HepG2 (cell line): ENCODE measurements at regions not wholly inside any gene's neighbourhood (a gene's known extent, or its start where the extent isn't known, plus 50 kb on each side); places are given as distances from the start of the nearest gene placed in this dataset.
"Not testable (repeated sequence)": the region's sequence is repeated elsewhere in the genome, so short reads cannot be mapped to it uniquely, and the experiment has no call there.

Experiments
- ATAC-seq: fragments of 200-7000 bp; cut with Tn5 transposase; 3 replicates; pipeline ENCODE4 v1.9.1; 2020; ENCODE audit warnings: mild to moderate bottlenecking, moderate library complexity
- BruUV-seq: library from RNA; stranded (reverse); fragments of 400-500 nt; replicated peaks from 2 replicates; lab custom pipeline; 2021; lab: Mats Ljungman, UMichigan
- CTCF ChIA-PET: fragments of 300-600 bp; formaldehyde crosslinking; extraction: SDS; loops from one replicate; lab custom pipeline; 2021; ENCODE audit warnings: low total read pairs, inconsistent platforms, low intra/inter-chr PET ratio; lab: Yijun Ruan, JAX
- POLR2A ChIA-PET: fragments of 350-600 bp; sonication (Branson Sonifier 250); formaldehyde crosslinking; loops from one replicate; lab custom pipeline; 2020; ENCODE audit warnings: antibody characterized with exemption, inconsistent platforms; lab: Yijun Ruan, JAX
- DNase-seq: peaks from one replicate; pipeline ENCODE4 v3.0.0-alpha.2; 2015; ENCODE audit warnings: low spot score
- FAIRE-seq: peaks from 3 replicates; lab custom pipeline; 2011; peaks lifted over from hg19 to GRCh38; lab: Jason Lieb, UNC
- H2AFZ ChIP-seq: one replicate; pipeline ENCODE4 v1.6.1; 2011; ENCODE audit warnings: low read length, inconsistent platforms
- H3K27ac ChIP-seq: fragments of 300-600 bp; 3 replicates; pipeline ENCODE4 v1.8.0; 2011; ENCODE audit warnings: mixed run types, mild to moderate bottlenecking, mixed read lengths, low read length, inconsistent platforms; ENCODE audit not compliant: insufficient read depth; ENCODE audit errors: extremely low read length
- H3K27me3 ChIP-seq, 2 experiments: fragments of 200-600 bp in 1 of 2; 2 replicates in 1 of 2; 3 replicates in 1 of 2; pipeline versions ENCODE4 v1.6.0 to v1.8.0; 2011; ENCODE audit warnings: low read length in 2 of 2, mild to moderate bottlenecking in 2 of 2, moderate library complexity in 2 of 2, inconsistent platforms in 1 of 2; ENCODE audit not compliant: insufficient read depth in 2 of 2, control insufficient read depth in 1 of 2
- H3K36me3 ChIP-seq, 2 experiments: fragments of 200-600 bp in 1 of 2; replicated peaks in 1 of 2; 2 replicates in 1 of 2; 3 replicates in 1 of 2; pipeline versions ENCODE4 v1.5.1 to v1.8.0; 2011; ENCODE audit warnings: low read length in 2 of 2, inconsistent platforms in 1 of 2; ENCODE audit not compliant: insufficient read depth in 2 of 2, control insufficient read depth in 1 of 2
- H3K4me1 ChIP-seq: 2 replicates; pipeline ENCODE4 v1.5.1; 2012; ENCODE audit warnings: low read length, inconsistent platforms; ENCODE audit not compliant: insufficient read depth
- H3K4me2 ChIP-seq: 2 replicates; pipeline ENCODE4 v1.6.0; 2011; ENCODE audit warnings: low read depth, low read length, inconsistent platforms
- H3K4me3 ChIP-seq, 3 experiments: fragments of 200-600 bp in 1 of 3; sonication (generic), shearing (Covaris generic) in 1 of 3; replicated peaks in 1 of 3; 2 replicates each; pipeline ENCODE4 v1.5.1; 2011 to 2016; ENCODE audit warnings: low read length in 3 of 3, inconsistent platforms in 2 of 3, low read depth in 2 of 3, mild to moderate bottlenecking in 2 of 3, control low read depth in 1 of 3, mixed read lengths in 1 of 3; ENCODE audit not compliant: insufficient read depth in 1 of 3
- H3K79me2 ChIP-seq: one replicate; pipeline ENCODE4 v1.6.1; 2011; ENCODE audit warnings: low read length, inconsistent platforms; ENCODE audit not compliant: insufficient read depth
- H3K9ac ChIP-seq: 2 replicates; pipeline ENCODE4 v1.6.0; 2011; ENCODE audit warnings: mild to moderate bottlenecking, low read depth, low read length, inconsistent platforms; ENCODE audit not compliant: insufficient read depth
- H3K9me3 ChIP-seq: 2 replicates; pipeline ENCODE4 v1.5.1; 2012; ENCODE audit warnings: mild to moderate bottlenecking, low read length
- H4K20me1 ChIP-seq: 2 replicates; pipeline ENCODE4 v1.6.0; 2011; ENCODE audit warnings: inconsistent platforms, mild to moderate bottlenecking, low read length, moderate library complexity; ENCODE audit not compliant: insufficient read depth
- CEBPG ChIP-seq: IDR thresholded peaks from 2 replicates; pipeline ENCODE4 v1.6.1; 2016
- HMGXB4 ChIP-seq, 2 experiments: sonication (generic) in 1 of 2; formaldehyde crosslinking in 1 of 2; IDR thresholded peaks; 2 replicates each; pipeline versions ENCODE4 v1.4.0 to v1.6.1; 2018 to 2020; ENCODE audit warnings: missing genetic modification reagents in 2 of 2, borderline replicate concordance in 1 of 2, low read depth in 1 of 2, mild to moderate bottlenecking in 1 of 2, missing biosample characterization in 1 of 2
- NR2F1 ChIP-seq, 2 experiments: fragments of 450-650 bp in 1 of 2; formaldehyde crosslinking in 1 of 2; IDR thresholded peaks; 2 replicates each; pipeline versions ENCODE4 v1.5.0 to v1.6.1; 2016 to 2020; ENCODE audit warnings: mild to moderate bottlenecking in 1 of 2, missing compliant biosample characterization in 1 of 2, missing genetic modification reagents in 1 of 2, moderate library complexity in 1 of 2
- TIGD3 ChIP-seq: sonication (generic); formaldehyde crosslinking; IDR thresholded peaks from 2 replicates; pipeline ENCODE4 v1.5.1; 2020; ENCODE audit warnings: mild to moderate bottlenecking, missing genetic modification reagents, borderline replicate concordance
- WGBS: methylation state at CpG from one replicate; pipeline ENCODE4 v1.1.6; 2017; ENCODE audit warnings: low lambda C conversion rate; 5-methylcytosine and 5-hydroxymethylcytosine counted together
- in situ Hi-C: cut with HindIII; loops from 2 replicates; pipeline ENCODE4 v1.10.0; 2017; ENCODE audit warnings: low pct_unique_long_range_greater_than_20kb; ENCODE audit not compliant: extremely low pct_ligation_motif_present
- intact Hi-C: fragments of 100-400 bp; cut with micrococcal nuclease; formaldehyde crosslinking; loops from one replicate; pipeline ENCODE4 v1.10.0; 2022; ENCODE audit not compliant: unreplicated experiment

GRCh38 chr5:103966295-103966694, 403.7 kb upstream of the NUDT12 start:
- H2AFZ ChIP-seq, ATAC-seq, CTCF ChIA-PET, H3K79me2 ChIP-seq, in situ Hi-C loops, FAIRE-seq, H3K4me1 ChIP-seq, DNase-seq, H3K27ac ChIP-seq, H3K4me2 ChIP-seq, BruUV-seq, POLR2A ChIA-PET, H3K9ac ChIP-seq, H3K27me3 ChIP-seq, H3K4me3 ChIP-seq, H4K20me1 ChIP-seq, intact Hi-C loops, H3K36me3 ChIP-seq: not testable (repeated sequence)
- H3K9me3 ChIP-seq, result peaks cover 16% of the 10 kb centered on the region
- WGBS, result 21% methylated on average over 2 of the region's 25 CpGs

- H3K27ac ChIP-seq, result no peak overlapping the region
- no peaks in the 10 kb centered on the region for H3K27me3 ChIP-seq
- 0% methylated on average over 1 of the region's 1 CpG for WGBS
- BruUV-seq, result no TSS peak
- no peak overlapping the region for H3K4me3 ChIP-seq
- intact Hi-C loops, result no loop called here
- CTCF ChIA-PET, result no interaction called here
- DNase-seq, result peak; percentile 3
- in situ Hi-C loops, result no loop called here
- H2AFZ ChIP-seq, result no peak overlapping the region
- H3K79me2 ChIP-seq, result no peaks in the 10 kb centered on the region
- no peak for FAIRE-seq
- TF ChIP-seq NR2F1 (CRISPR knock-in tag; IDR thresholded peaks at IDR 0.05) (no peak), CEBPG (CRISPR knock-in tag) (0 out of 2 replicates have a peak, but pooled peaks have one; percentile 19), TIGD3 (CRISPR knock-in tag) (no peak), HMGXB4 (CRISPR knock-in tag; IDR thresholded peaks at IDR 0.05; ENCODE audit: borderline replicate concordance in 1 of 2, low read depth in 1 of 2) (no peak)
- no peak for ATAC-seq
- H3K9me3 ChIP-seq, result peaks cover 10% of the 10 kb centered on the region; the same call in 1 of the 2 replicates
- POLR2A ChIA-PET, result no interaction called here
- H3K4me1 ChIP-seq, result no peaks in the 10 kb centered on the region
- H4K20me1 ChIP-seq, result no peaks in the 10 kb centered on the region
- H3K4me2 ChIP-seq, result no peak overlapping the region
- H3K9ac ChIP-seq, result no peak overlapping the region
- H3K36me3 ChIP-seq, result no peaks in the 10 kb centered on the region
Measured at GRCh38 chr5:103962023-103962422, 399.4 kb upstream of the NUDT12 start.
